Karpas-422 (cell line): ENCODE measurements at regions not wholly inside any gene's neighbourhood (a gene's known extent, or its start where the extent isn't known, plus 50 kb on each side); places are given as distances from the start of the nearest gene placed in this dataset.
"Not testable (repeated sequence)": the region's sequence is repeated elsewhere in the genome, so short reads cannot be mapped to it uniquely, and the experiment has no call there.

ENCODE experiments used
- DNase-seq: peaks from one replicate; pipeline ENCODE4 v3.0.0-alpha.2; 2015
- H2AFZ ChIP-seq: fragments of 200-600 bp; sonication (generic); 2 replicates; pipeline ENCODE4 v1.6.1; 2014; ENCODE audit warnings: antibody characterized with exemption, low read length, mixed read lengths
- H3K27ac ChIP-seq: fragments of 200-600 bp; sonication (generic); 2 replicates; pipeline ENCODE4 v1.5.1; 2014; ENCODE audit warnings: mild to moderate bottlenecking, low read length, moderate library complexity
- H3K27me3 ChIP-seq: fragments of 200-600 bp; sonication (generic); 2 replicates; pipeline ENCODE4 v1.6.1; 2014; ENCODE audit warnings: low read length, mixed read lengths
- H3K36me3 ChIP-seq: fragments of 200-600 bp; sonication (generic); 2 replicates; pipeline ENCODE4 v1.6.1; 2014; ENCODE audit warnings: low read length, mixed read lengths; ENCODE audit not compliant: insufficient read depth
- H3K4me1 ChIP-seq: fragments of 200-600 bp; sonication (generic); 2 replicates; pipeline ENCODE4 v1.6.1; 2014; ENCODE audit warnings: mild to moderate bottlenecking, low read length, mixed read lengths
- H3K4me2 ChIP-seq: fragments of 200-600 bp; sonication (generic); 2 replicates; pipeline ENCODE4 v1.6.1; 2014; ENCODE audit warnings: low read length, low read depth, mild to moderate bottlenecking; ENCODE audit not compliant: poor library complexity, severe bottlenecking
- H3K4me3 ChIP-seq: fragments of 200-600 bp; sonication (generic); 2 replicates; pipeline ENCODE4 v1.5.1; 2014; ENCODE audit warnings: mild to moderate bottlenecking, antibody characterized with exemption, low read length, mixed read lengths
- H3K79me2 ChIP-seq: fragments of 200-600 bp; sonication (generic); 2 replicates; pipeline ENCODE4 v1.6.1; 2014; ENCODE audit warnings: mild to moderate bottlenecking, low read length, mixed read lengths
- H3K9ac ChIP-seq: fragments of 200-600 bp; sonication (generic); 2 replicates; pipeline ENCODE4 v1.6.0; 2014; ENCODE audit warnings: low read length
- H3K9me2 ChIP-seq: fragments of 200-600 bp; sonication (generic), shearing (Covaris generic); replicated peaks from 2 replicates; pipeline ENCODE4 v1.6.0; 2014; ENCODE audit warnings: mild to moderate bottlenecking, low read length, moderate library complexity; ENCODE audit not compliant: insufficient read depth
- H3K9me3 ChIP-seq: fragments of 300-700, 200-600 bp; sonication (generic); 2 replicates; pipeline ENCODE4 v1.6.1; 2014; ENCODE audit warnings: low read length, mixed read lengths
- H4K20me1 ChIP-seq: fragments of 200-600 bp; sonication (generic); 2 replicates; pipeline ENCODE4 v1.6.1; 2014; ENCODE audit warnings: mild to moderate bottlenecking, antibody characterized with exemption, low read length, low read depth; ENCODE audit not compliant: insufficient read depth

DNA sequence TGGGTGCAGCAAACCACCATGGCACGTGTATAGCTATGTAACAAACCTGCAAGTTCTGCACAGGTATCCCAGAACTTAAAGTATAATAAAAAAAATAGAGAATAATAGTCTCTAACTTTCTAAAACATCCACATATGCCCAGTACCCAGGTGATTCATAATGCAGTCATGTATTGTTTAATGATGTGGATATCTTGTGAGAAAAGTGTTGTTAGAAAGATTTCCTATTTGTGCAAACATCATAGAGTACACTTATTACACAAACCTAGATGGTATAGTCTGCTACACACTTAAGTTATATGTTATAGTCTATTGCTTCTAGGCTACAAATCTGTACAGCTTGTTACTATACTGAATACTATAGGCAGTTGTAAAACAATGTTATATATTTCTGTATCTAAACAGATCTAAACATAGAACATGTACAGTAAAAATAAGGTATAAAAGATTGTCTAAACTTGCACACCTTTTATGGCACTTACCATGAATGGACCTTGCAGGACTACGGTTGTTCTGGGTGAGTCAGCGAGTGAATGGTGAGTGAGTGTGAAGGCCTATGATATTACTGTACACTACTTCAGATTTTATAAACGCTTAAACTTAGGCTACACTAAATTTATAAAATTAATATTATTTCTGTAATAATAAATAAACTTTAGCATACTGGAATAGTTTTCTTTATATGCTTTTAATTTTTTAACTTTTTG is 232.2 kb upstream of the SLIT2 start:
- Histone ChIP-seq H3K9me3 (peaks cover 6% of the 10 kb centered on the region; the same call in 1 of the 2 replicates), H3K27me3 (no peaks in the 10 kb centered on the region), H3K9ac (no peak overlapping the region), H2AFZ (no peak overlapping the region), H3K4me2 (no peak overlapping the region), H3K79me2 (no peaks in the 10 kb centered on the region), H3K4me3 (no peak overlapping the region), H4K20me1 (no peaks in the 10 kb centered on the region), H3K36me3 (no peaks in the 10 kb centered on the region), H3K4me1 (no peaks in the 10 kb centered on the region), H3K27ac (no peak overlapping the region), H3K9me2 (no peaks in the 10 kb centered on the region)
- no peak for DNase-seq

DNA sequence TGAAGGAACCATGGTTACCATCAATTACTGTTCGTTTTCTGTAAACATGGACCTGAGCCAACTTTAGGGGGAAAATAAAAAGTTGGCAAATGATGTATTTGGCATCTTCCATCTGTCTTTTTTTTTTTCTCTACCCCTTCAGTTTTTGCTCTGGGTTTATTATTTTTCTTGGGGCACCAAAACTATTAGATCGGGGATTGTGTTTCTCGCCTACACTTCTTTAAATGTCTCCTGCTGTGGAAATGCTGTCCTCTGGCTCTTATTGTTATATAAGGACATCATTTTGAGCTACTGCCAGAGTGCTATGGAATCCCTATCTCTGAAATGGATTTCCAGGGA is 234.0 kb upstream of the SLIT2 start:
- Histone ChIP-seq H3K4me3 (no peak overlapping the region), H3K9me2 (no peaks in the 10 kb centered on the region), H3K36me3 (no peaks in the 10 kb centered on the region), H3K4me2 (no peak overlapping the region), H4K20me1 (no peaks in the 10 kb centered on the region), H3K4me1 (no peaks in the 10 kb centered on the region), H2AFZ (no peak overlapping the region), H3K27ac (no peak overlapping the region), H3K27me3 (no peaks in the 10 kb centered on the region), H3K79me2 (no peaks in the 10 kb centered on the region), H3K9me3 (no peaks in the 10 kb centered on the region), H3K9ac (no peak overlapping the region)
- DNase-seq, result no peak

- H4K20me1 ChIP-seq, result no peaks in the 10 kb centered on the region
- no peak overlapping the region for H3K9ac ChIP-seq
- H3K4me3 ChIP-seq, result no peak overlapping the region
- H3K36me3 ChIP-seq, result no peaks in the 10 kb centered on the region
- H3K79me2 ChIP-seq, result no peaks in the 10 kb centered on the region
- no peak for DNase-seq
- no peak overlapping the region for H3K4me2 ChIP-seq
- no peak overlapping the region for H3K27ac ChIP-seq
- no peaks in the 10 kb centered on the region for H3K4me1 ChIP-seq
- no peaks in the 10 kb centered on the region for H3K9me3 ChIP-seq
- H2AFZ ChIP-seq, result no peak overlapping the region
- H3K27me3 ChIP-seq, result no peaks in the 10 kb centered on the region
- no peaks in the 10 kb centered on the region for H3K9me2 ChIP-seq
Observed at GRCh38 chr4:20017070-20017776, 234.5 kb upstream of the SLIT2 start.

GRCh38 chr4:20015636-20016224 is 236.0 kb upstream of the SLIT2 start:
- H3K9ac ChIP-seq, result no peak overlapping the region
- no peaks in the 10 kb centered on the region for H3K9me3 ChIP-seq
- no peak for DNase-seq
- no peak overlapping the region for H3K4me2 ChIP-seq
- no peak overlapping the region for H2AFZ ChIP-seq
- no peaks in the 10 kb centered on the region for H4K20me1 ChIP-seq
- no peaks in the 10 kb centered on the region for H3K36me3 ChIP-seq
- no peaks in the 10 kb centered on the region for H3K79me2 ChIP-seq
- no peak overlapping the region for H3K27ac ChIP-seq
- H3K27me3 ChIP-seq, result no peaks in the 10 kb centered on the region
- no peaks in the 10 kb centered on the region for H3K4me1 ChIP-seq
- H3K4me3 ChIP-seq, result no peak overlapping the region
- no peaks in the 10 kb centered on the region for H3K9me2 ChIP-seq

GRCh38 chr4:20003836-20004558 is 247.7 kb upstream of the SLIT2 start:
- not testable (repeated sequence) for H3K27me3 ChIP-seq, H3K9ac ChIP-seq, H3K27ac ChIP-seq, H3K36me3 ChIP-seq, H3K9me2 ChIP-seq, H3K9me3 ChIP-seq, DNase-seq, H3K79me2 ChIP-seq, H4K20me1 ChIP-seq, H2AFZ ChIP-seq, H3K4me2 ChIP-seq, H3K4me1 ChIP-seq, H3K4me3 ChIP-seq

- H3K9ac ChIP-seq, result no peak overlapping the region
- H3K36me3 ChIP-seq, result no peaks in the 10 kb centered on the region
- H3K27ac ChIP-seq, result no peak overlapping the region
- no peak overlapping the region for H3K4me3 ChIP-seq
- H3K9me3 ChIP-seq, result no peaks in the 10 kb centered on the region; the same call in 1 of the 2 replicates
- no peaks in the 10 kb centered on the region for H3K27me3 ChIP-seq
- no peak for DNase-seq
- no peaks in the 10 kb centered on the region for H4K20me1 ChIP-seq
- H2AFZ ChIP-seq, result no peak overlapping the region
- H3K4me2 ChIP-seq, result no peak overlapping the region
- no peaks in the 10 kb centered on the region for H3K4me1 ChIP-seq
- H3K9me2 ChIP-seq, result no peaks in the 10 kb centered on the region
- H3K79me2 ChIP-seq, result no peaks in the 10 kb centered on the region
Observed at GRCh38 chr4:19999775-20000414, 251.8 kb upstream of the SLIT2 start.

DNA sequence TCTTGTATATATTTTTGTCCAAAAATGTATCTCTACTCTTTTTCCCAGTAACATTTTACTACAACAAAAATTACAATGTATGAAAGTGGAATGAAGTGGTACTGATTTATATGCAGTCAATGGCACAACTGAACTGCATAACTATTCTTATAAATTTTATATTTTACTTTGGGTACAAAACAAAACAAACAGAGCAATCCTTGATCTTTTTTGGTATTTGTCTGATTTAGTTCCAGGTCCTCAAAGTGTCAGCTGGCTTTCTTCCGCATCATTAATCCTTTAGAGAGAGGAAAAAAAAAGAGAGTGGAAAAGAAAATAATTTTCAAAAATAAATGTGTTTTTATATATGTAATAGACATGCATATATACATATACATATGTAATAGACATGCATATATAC is 252.4 kb upstream of the SLIT2 start:
- Histone ChIP-seq H3K9ac (no peak overlapping the region), H2AFZ (no peak overlapping the region), H3K79me2 (no peaks in the 10 kb centered on the region), H3K9me3 (no peaks in the 10 kb centered on the region; the same call in 1 of the 2 replicates), H3K4me2 (no peak overlapping the region), H3K4me1 (no peaks in the 10 kb centered on the region), H3K27me3 (no peaks in the 10 kb centered on the region), H3K9me2 (no peaks in the 10 kb centered on the region), H3K27ac (no peak overlapping the region), H3K36me3 (no peaks in the 10 kb centered on the region), H4K20me1 (no peaks in the 10 kb centered on the region), H3K4me3 (no peak overlapping the region)
- no peak for DNase-seq

DNA sequence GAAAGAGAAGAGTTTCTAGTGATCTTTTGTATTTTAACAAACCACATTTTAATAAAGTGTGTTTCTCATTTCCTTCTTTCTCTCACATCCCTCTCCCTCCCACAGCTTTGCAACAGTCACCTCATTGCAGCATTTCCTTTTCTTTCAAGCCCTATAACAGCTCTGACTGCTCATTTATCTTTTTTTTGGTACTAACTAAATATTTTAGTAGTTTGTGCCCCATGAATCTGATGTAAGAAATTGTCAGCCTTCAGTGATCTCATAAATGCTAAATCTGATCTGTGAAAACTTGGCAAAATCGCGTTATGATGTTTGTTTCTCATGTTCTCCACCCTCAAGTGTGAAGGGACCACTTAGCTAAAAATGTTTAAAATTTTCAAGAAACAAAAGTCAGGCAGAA is 258.5 kb upstream of the SLIT2 start:
- no peak overlapping the region for H3K9ac ChIP-seq
- H3K4me1 ChIP-seq, result no peaks in the 10 kb centered on the region
- no peaks in the 10 kb centered on the region for H3K79me2 ChIP-seq
- H4K20me1 ChIP-seq, result no peaks in the 10 kb centered on the region
- H3K9me3 ChIP-seq, result peaks cover 12% of the 10 kb centered on the region
- H3K27me3 ChIP-seq, result no peaks in the 10 kb centered on the region
- no peak overlapping the region for H3K27ac ChIP-seq
- H3K36me3 ChIP-seq, result no peaks in the 10 kb centered on the region
- H3K4me2 ChIP-seq, result no peak overlapping the region
- no peaks in the 10 kb centered on the region for H3K9me2 ChIP-seq
- no peak overlapping the region for H3K4me3 ChIP-seq
- H2AFZ ChIP-seq, result no peak overlapping the region
- DNase-seq, result no peak
